SU-DHL-6 (cell line): ENCODE measurements at regions not wholly inside any gene's neighbourhood (a gene's known extent, or its start where the extent isn't known, plus 50 kb on each side); places are given as distances from the start of the nearest gene placed in this dataset.

ENCODE experiments used
- H2AFZ ChIP-seq: fragments of 200-600 bp; sonication (generic); 2 replicates; pipeline ENCODE4 v1.6.1; 2014; ENCODE audit warnings: low read depth, mild to moderate bottlenecking, moderate library complexity, mixed read lengths, antibody characterized with exemption, low read length; ENCODE audit not compliant: severe bottlenecking
- H3F3A ChIP-seq: fragments of 200-600 bp; shearing (Covaris generic); 2 replicates; pipeline ENCODE4 v1.6.0; 2016; ENCODE audit warnings: antibody characterized with exemption, mild to moderate bottlenecking; ENCODE audit not compliant: insufficient read depth
- H3K27ac ChIP-seq: fragments of 200-600 bp; sonication (generic); 2 replicates; pipeline ENCODE4 v1.5.1; 2016; ENCODE audit warnings: low read depth, mild to moderate bottlenecking, low read length, moderate library complexity, mixed read lengths
- H3K27me3 ChIP-seq: fragments of 200-600 bp; sonication (generic), shearing (Covaris generic); 2 replicates; pipeline ENCODE4 v1.6.0; 2014; ENCODE audit warnings: mild to moderate bottlenecking, low read length
- H3K36me3 ChIP-seq: fragments of 200-600 bp; sonication (generic); 2 replicates; pipeline ENCODE4 v1.6.1; 2014; ENCODE audit warnings: mild to moderate bottlenecking, low read length, mixed read lengths
- H3K4me2 ChIP-seq: fragments of 300-600, 200-600 bp; shearing (Covaris generic), sonication (generic); 2 replicates; pipeline ENCODE4 v1.6.0; 2014; ENCODE audit warnings: low read length, low read depth, mild to moderate bottlenecking; ENCODE audit not compliant: poor library complexity, severe bottlenecking
- H3K4me3 ChIP-seq: fragments of 200-600 bp; sonication (generic); 2 replicates; pipeline ENCODE4 v1.5.1; 2014; ENCODE audit warnings: antibody characterized with exemption, low read length, mild to moderate bottlenecking, mixed read lengths; ENCODE audit not compliant: insufficient read depth, poor library complexity, severe bottlenecking
- H3K79me2 ChIP-seq: fragments of 200-600 bp; sonication (generic); 2 replicates; pipeline ENCODE4 v1.6.1; 2014; ENCODE audit warnings: mild to moderate bottlenecking, low read length, moderate library complexity; ENCODE audit not compliant: insufficient read depth
- H3K9ac ChIP-seq: fragments of 200-600 bp; sonication (generic); 2 replicates; pipeline ENCODE4 v1.7.0; 2014; ENCODE audit warnings: mild to moderate bottlenecking, low read length
- H3K9me2 ChIP-seq: fragments of 200-600 bp; sonication (generic); replicated peaks from 2 replicates; pipeline ENCODE4 v1.6.1; 2014; ENCODE audit warnings: low read length; ENCODE audit not compliant: insufficient read depth
- H3K9me3 ChIP-seq: fragments of 200-600 bp; sonication (generic); 2 replicates; pipeline ENCODE4 v1.6.1; 2014; ENCODE audit warnings: low read length, mixed read lengths; ENCODE audit not compliant: insufficient read depth
- H4K20me1 ChIP-seq: fragments of 200-600 bp; sonication (generic); 2 replicates; pipeline ENCODE4 v1.6.1; 2014; ENCODE audit warnings: low read depth, mild to moderate bottlenecking, antibody characterized with exemption, low read length, moderate library complexity, mixed read lengths
- CTCF ChIP-seq: fragments of 200-600 bp; sonication (generic); IDR thresholded peaks from one replicate; pipeline ENCODE4 v1.5.1; 2017; ENCODE audit warnings: antibody characterized with exemption, mild to moderate bottlenecking, low read length, moderate library complexity; ENCODE audit not compliant: insufficient read depth, poor library complexity, severe bottlenecking
- EZH2phosphoT487 ChIP-seq: fragments of 200-600 bp; sonication (generic), shearing (Covaris generic); conservative IDR thresholded peaks from 2 replicates; pipeline ENCODE4 v1.6.1; 2018; ENCODE audit warnings: mild to moderate bottlenecking, antibody characterized with exemption, low read length, moderate library complexity, mixed read lengths

- no peaks in the 10 kb centered on the region for H3K9me3 ChIP-seq
- H3K9me2 ChIP-seq, result no peaks in the 10 kb centered on the region
- no peak overlapping the region for H3K4me2 ChIP-seq
- no peaks in the 10 kb centered on the region for H3F3A ChIP-seq
- no peak overlapping the region for H3K9ac ChIP-seq
- no peak overlapping the region for H3K27ac ChIP-seq
- H2AFZ ChIP-seq, result no peak overlapping the region
- H4K20me1 ChIP-seq, result no peaks in the 10 kb centered on the region
- H3K36me3 ChIP-seq, result no peaks in the 10 kb centered on the region
- H3K4me3 ChIP-seq, result no peak overlapping the region
- no peaks in the 10 kb centered on the region for H3K27me3 ChIP-seq
- no peak for TF ChIP-seq EZH2phosphoT487
- TF ChIP-seq CTCF, result no peak
- no peaks in the 10 kb centered on the region for H3K79me2 ChIP-seq
Measured at GRCh38 chr1:244160455-244161235, 109.6 kb downstream of the ZBTB18 start.

GRCh38 chr1:244161236-244161510, 110.1 kb downstream of the ZBTB18 start:
- H3K27ac ChIP-seq, result no peak overlapping the region
- no peaks in the 10 kb centered on the region for H4K20me1 ChIP-seq

GRCh38 chr1:244162786-244163530, 111.9 kb downstream of the ZBTB18 start:
- H3K9ac ChIP-seq, result no peak overlapping the region
- no peaks in the 10 kb centered on the region for H3K79me2 ChIP-seq
- TF ChIP-seq CTCF (no peak), EZH2phosphoT487 (no peak)
- no peak overlapping the region for H3K27ac ChIP-seq
- H2AFZ ChIP-seq, result no peak overlapping the region
- H3K9me2 ChIP-seq, result no peaks in the 10 kb centered on the region
- no peaks in the 10 kb centered on the region for H3K9me3 ChIP-seq
- H3F3A ChIP-seq, result no peaks in the 10 kb centered on the region
- H4K20me1 ChIP-seq, result no peaks in the 10 kb centered on the region
- H3K36me3 ChIP-seq, result no peaks in the 10 kb centered on the region
- no peak overlapping the region for H3K4me2 ChIP-seq
- no peaks in the 10 kb centered on the region for H3K27me3 ChIP-seq
- no peak overlapping the region for H3K4me3 ChIP-seq

More at GRCh38 chr1:244161236-244161510, 110.1 kb downstream of the ZBTB18 start:
- Histone ChIP-seq H3K36me3 (no peaks in the 10 kb centered on the region), H3K9me3 (no peaks in the 10 kb centered on the region), H3K27me3 (no peaks in the 10 kb centered on the region), H3K9ac (no peak overlapping the region), H3K4me2 (no peak overlapping the region), H2AFZ (no peak overlapping the region), H3K4me3 (no peak overlapping the region), H3K79me2 (no peaks in the 10 kb centered on the region), H3F3A (no peaks in the 10 kb centered on the region), H3K9me2 (no peaks in the 10 kb centered on the region)
- TF ChIP-seq CTCF, result no peak
- TF ChIP-seq EZH2phosphoT487, result no peak
